G401.6 (cell line): ENCODE measurements at regions not wholly inside any gene's neighbourhood (a gene's known extent, or its start where the extent isn't known, plus 50 kb on each side); places are given as distances from the start of the nearest gene placed in this dataset.
"Not testable (repeated sequence)": the region's sequence is repeated elsewhere in the genome, so short reads cannot be mapped to it uniquely, and the experiment has no call there.

ENCODE experiments used
- FAIRE-seq: peaks from 2 replicates; lab custom pipeline; 2012; peaks lifted over from hg19 to GRCh38; lab: Jason Lieb, UNC

- no peak for FAIRE-seq
Observed at GRCh38 chr12:20128928-20129327, 239.4 kb upstream of the PDE3A start.

GRCh38 chr12:20132818-20133217, 235.5 kb upstream of the PDE3A start:
- FAIRE-seq, result no peak

- FAIRE-seq, result no peak
Observed at GRCh38 chr12:20134652-20135051, 233.7 kb upstream of the PDE3A start.

GRCh38 chr12:20140751-20141150, 227.6 kb upstream of the PDE3A start:
- FAIRE-seq, result no peak

- FAIRE-seq, result no peak
Observed at GRCh38 chr12:20142316-20142715, 226.0 kb upstream of the PDE3A start.

- FAIRE-seq, result no peak
Observed at GRCh38 chr12:20142956-20143355, 225.4 kb upstream of the PDE3A start.

- no peak for FAIRE-seq
Observed at GRCh38 chr12:20144341-20144740, 224.0 kb upstream of the PDE3A start.

GRCh38 chr12:20148241-20148640, 220.1 kb upstream of the PDE3A start:
- FAIRE-seq, result no peak

GRCh38 chr12:20150835-20151422, 217.4 kb upstream of the PDE3A start:
- FAIRE-seq, result no peak

GRCh38 chr12:20154052-20154451, 214.3 kb upstream of the PDE3A start:
- FAIRE-seq, result no peak

GRCh38 chr12:20155374-20155773, 213.0 kb upstream of the PDE3A start:
- no peak for FAIRE-seq

GRCh38 chr12:20160899-20161298, 207.4 kb upstream of the PDE3A start:
- not testable (repeated sequence) for FAIRE-seq

GRCh38 chr12:20174528-20175175, 193.7 kb upstream of the PDE3A start:
- FAIRE-seq, result no peak

- no peak for FAIRE-seq
Observed at GRCh38 chr12:20175704-20176388, 192.5 kb upstream of the PDE3A start.

- no peak for FAIRE-seq
Observed at GRCh38 chr12:20181416-20182180, 186.7 kb upstream of the PDE3A start.

GRCh38 chr12:20183563-20183962, 184.8 kb upstream of the PDE3A start:
- no peak for FAIRE-seq

GRCh38 chr12:20184514-20184913, 183.8 kb upstream of the PDE3A start:
- FAIRE-seq, result no peak

GRCh38 chr12:20187456-20187855, 180.9 kb upstream of the PDE3A start:
- FAIRE-seq, result no peak

GRCh38 chr12:20188930-20189653, 179.2 kb upstream of the PDE3A start:
- no peak for FAIRE-seq

- FAIRE-seq, result no peak
Observed at GRCh38 chr12:20189767-20190166, 178.6 kb upstream of the PDE3A start.

- FAIRE-seq, result no peak
Observed at GRCh38 chr12:20194171-20194570, 174.2 kb upstream of the PDE3A start.

GRCh38 chr12:20196767-20197166, 171.6 kb upstream of the PDE3A start:
- no peak for FAIRE-seq
